Transverse colon (tissue), 4 donors: ENCODE measurements at regions not wholly inside any gene's neighbourhood (a gene's known extent, or its start where the extent isn't known, plus 50 kb on each side); places are given as distances from the start of the nearest gene placed in this dataset.

Source experiments
- CTCF ChIP-seq, 5 experiments: fragments of 200-600 bp in 3 of 5; fragments of 450-650 bp in 2 of 5; sonication (generic) in 3 of 5; IDR thresholded peaks; 1 replicate in 2 of 5; 2 replicates in 3 of 5; pipeline ENCODE4 v1.5.1; 2016 to 2017; ENCODE audit warnings: antibody characterized with exemption in 5 of 5, inconsistent platforms in 3 of 5, mild to moderate bottlenecking in 2 of 5, moderate library complexity in 1 of 5
- POLR2AphosphoS5 ChIP-seq, 3 donors: sonication (generic); formaldehyde crosslinking; IDR thresholded peaks; one replicate each; pipeline ENCODE4 v1.6.1; 2016; ENCODE audit warnings: antibody characterized with exemption in 3 of 3

GRCh38 chr2:6576302-6576701, 289.4 kb downstream of the CMPK2 start:
- TF ChIP-seq CTCF (IDR thresholded peaks at IDR 0.05) (no peak), POLR2AphosphoS5 (IDR thresholded peaks at IDR 0.05) (no peak)
